ENCODE measurements at regions not wholly inside any gene's neighbourhood (a gene's known extent, or its start where the extent isn't known, plus 50 kb on each side); places are given as distances from the start of the nearest gene placed in this dataset.

- no peak for DNase-seq (ENCODE audit: low spot score)
Observed at GRCh38 chr4:138312536-138312911, 70.4 kb upstream of the SLC7A11 start.

GRCh38 chr4:138311771-138312535 lies 69.8 kb upstream of the SLC7A11 start:
- no peak for DNase-seq (ENCODE audit: low spot score)

GRCh38 chr4:138310991-138311390 lies 68.8 kb upstream of the SLC7A11 start:
- DNase-seq (ENCODE audit: low spot score), result no peak

- DNase-seq (ENCODE audit: low spot score), result no peak
Observed at GRCh38 chr4:138310498-138310897, 68.3 kb upstream of the SLC7A11 start.

- DNase-seq (ENCODE audit: low spot score), result no peak
Observed at GRCh38 chr4:138308356-138308755, 66.2 kb upstream of the SLC7A11 start.

GRCh38 chr4:138307319-138307718 lies 65.2 kb upstream of the SLC7A11 start:
- DNase-seq (ENCODE audit: low spot score), result no peak

- DNase-seq (ENCODE audit: low spot score), result no peak
Observed at GRCh38 chr4:138305050-138305449, 62.9 kb upstream of the SLC7A11 start.

GRCh38 chr4:138301536-138301935 lies 59.4 kb upstream of the SLC7A11 start:
- DNase-seq (ENCODE audit: low spot score), result no peak

GRCh38 chr4:138300616-138301015 lies 58.5 kb upstream of the SLC7A11 start:
- no peak for DNase-seq (ENCODE audit: low spot score)

GRCh38 chr4:138299881-138300280 lies 57.7 kb upstream of the SLC7A11 start:
- no peak for DNase-seq (ENCODE audit: low spot score)

- no peak for DNase-seq (ENCODE audit: low spot score)
Observed at GRCh38 chr4:138298866-138299265, 56.7 kb upstream of the SLC7A11 start.

- DNase-seq (ENCODE audit: low spot score), result no peak
Observed at GRCh38 chr4:138298431-138298830, 56.3 kb upstream of the SLC7A11 start.

GRCh38 chr4:138297743-138298405 lies 55.7 kb upstream of the SLC7A11 start:
- no peak for DNase-seq (ENCODE audit: low spot score)

- no peak for DNase-seq (ENCODE audit: low spot score)
Observed at GRCh38 chr4:138292321-138292720, 50.2 kb upstream of the SLC7A11 start.

All from iPS-NIHi11 (cell line).